ENCODE measurements at regions not wholly inside any gene's neighbourhood (a gene's known extent, or its start where the extent isn't known, plus 50 kb on each side); places are given as distances from the start of the nearest gene placed in this dataset.

DNA sequence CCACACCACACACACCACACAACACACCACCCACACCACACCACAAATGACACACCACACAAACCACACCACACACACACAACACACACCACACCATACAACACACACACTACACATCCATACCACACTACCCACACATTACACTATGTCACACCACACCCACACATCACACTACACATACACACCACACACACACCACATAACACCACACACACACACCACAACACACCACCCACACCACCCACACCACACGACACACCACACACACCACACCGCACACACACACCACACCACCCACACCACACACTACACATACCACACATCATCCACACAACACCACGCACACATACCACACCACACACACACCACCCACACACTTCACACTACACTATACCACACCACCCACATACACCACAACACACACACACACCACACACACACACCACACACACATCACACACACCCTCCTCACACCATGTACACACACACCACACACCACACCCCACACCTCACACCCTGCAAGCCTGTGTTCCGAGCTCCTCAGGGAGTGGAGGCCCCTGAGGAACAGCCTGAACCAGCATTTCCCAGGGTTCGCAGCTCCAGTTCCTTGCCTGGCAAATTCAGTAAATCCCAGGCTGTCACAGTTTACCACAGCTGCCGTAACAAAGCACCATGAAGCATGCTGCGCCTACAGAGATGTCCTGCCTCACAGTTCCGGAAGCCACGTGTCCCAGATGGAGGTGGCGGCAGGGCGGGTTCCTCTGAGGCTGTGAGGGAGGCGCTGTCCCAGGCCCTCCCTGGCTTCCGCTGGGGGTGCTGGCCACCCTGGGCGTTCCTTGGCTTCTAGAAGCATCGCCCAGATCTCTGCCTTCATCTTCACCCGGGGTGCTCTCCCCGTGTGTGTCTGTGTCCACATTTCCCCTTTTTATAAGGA is 69.8 kb upstream of the ATP5PO start:
- TF ChIP-seq POLR2A (IDR thresholded peaks at IDR 0.05) (no peak), EP300 (IDR thresholded peaks at IDR 0.05; ENCODE audit: low read depth) (no peak), POLR2AphosphoS5 (IDR thresholded peaks at IDR 0.05) (no peak)
- TF ChIP-seq, protein P1, sequence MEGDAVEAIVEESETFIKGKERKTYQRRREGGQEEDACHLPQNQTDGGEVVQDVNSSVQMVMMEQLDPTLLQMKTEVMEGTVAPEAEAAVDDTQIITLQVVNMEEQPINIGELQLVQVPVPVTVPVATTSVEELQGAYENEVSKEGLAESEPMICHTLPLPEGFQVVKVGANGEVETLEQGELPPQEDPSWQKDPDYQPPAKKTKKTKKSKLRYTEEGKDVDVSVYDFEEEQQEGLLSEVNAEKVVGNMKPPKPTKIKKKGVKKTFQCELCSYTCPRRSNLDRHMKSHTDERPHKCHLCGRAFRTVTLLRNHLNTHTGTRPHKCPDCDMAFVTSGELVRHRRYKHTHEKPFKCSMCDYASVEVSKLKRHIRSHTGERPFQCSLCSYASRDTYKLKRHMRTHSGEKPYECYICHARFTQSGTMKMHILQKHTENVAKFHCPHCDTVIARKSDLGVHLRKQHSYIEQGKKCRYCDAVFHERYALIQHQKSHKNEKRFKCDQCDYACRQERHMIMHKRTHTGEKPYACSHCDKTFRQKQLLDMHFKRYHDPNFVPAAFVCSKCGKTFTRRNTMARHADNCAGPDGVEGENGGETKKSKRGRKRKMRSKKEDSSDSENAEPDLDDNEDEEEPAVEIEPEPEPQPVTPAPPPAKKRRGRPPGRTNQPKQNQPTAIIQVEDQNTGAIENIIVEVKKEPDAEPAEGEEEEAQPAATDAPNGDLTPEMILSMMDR (IDR thresholded peaks at IDR 0.05): no peak

Measured in transverse colon (tissue), 4 donors.